GM23338 (cell line): ENCODE measurements at regions not wholly inside any gene's neighbourhood (a gene's known extent, or its start where the extent isn't known, plus 50 kb on each side); places are given as distances from the start of the nearest gene placed in this dataset.
A peak's percentile ranks its signal among the peaks of the same experiment; 100 is the strongest.

ENCODE experiments used
- ATAC-seq: fragments of 200-7000 bp; cut with Tn5 transposase; 3 replicates; pipeline ENCODE4 v1.9.1; 2020
- DNase-seq: peaks from one replicate; pipeline ENCODE4 v3.0.0-alpha.2; 2015; ENCODE audit warnings: low spot score
- H2AFZ ChIP-seq: fragments of 200-600 bp; sonication (generic); 2 replicates; pipeline ENCODE4 v1.8.0; 2016; ENCODE audit warnings: antibody characterized with exemption, mild to moderate bottlenecking, moderate library complexity
- H3F3A ChIP-seq: fragments of 200-600 bp; sonication (generic); replicated peaks from 2 replicates; pipeline ENCODE4 v1.8.0; 2017; ENCODE audit warnings: antibody characterized with exemption, mixed run types, low read depth
- H3K27ac ChIP-seq: fragments of 200-600 bp; sonication (generic); 2 replicates; pipeline ENCODE4 v1.6.1; 2016; ENCODE audit warnings: low read depth
- H3K27me3 ChIP-seq: fragments of 200-600 bp; sonication (generic); 2 replicates; pipeline ENCODE4 v1.8.0; 2016; ENCODE audit warnings: mild to moderate bottlenecking, mixed run types, moderate library complexity; ENCODE audit not compliant: insufficient read depth
- H3K36me3 ChIP-seq: fragments of 200-600 bp; sonication (generic); 2 replicates; pipeline ENCODE4 v1.8.0; 2016; ENCODE audit warnings: mild to moderate bottlenecking; ENCODE audit not compliant: insufficient read depth
- H3K4me1 ChIP-seq: fragments of 200-600 bp; sonication (generic); 2 replicates; pipeline ENCODE4 v1.8.0; 2016; ENCODE audit warnings: mild to moderate bottlenecking, moderate library complexity; ENCODE audit not compliant: insufficient read depth
- H3K4me2 ChIP-seq: fragments of 200-600 bp; sonication (generic); 2 replicates; pipeline ENCODE4 v1.7.1; 2017; ENCODE audit warnings: mixed run types
- H3K4me3 ChIP-seq: fragments of 200-600 bp; sonication (generic); 2 replicates; pipeline ENCODE4 v1.6.1; 2016; ENCODE audit warnings: mixed run types
- H3K79me2 ChIP-seq: fragments of 200-600 bp; sonication (generic); replicated peaks from 2 replicates; pipeline ENCODE4 v1.8.0; 2017; ENCODE audit warnings: mild to moderate bottlenecking; ENCODE audit not compliant: insufficient read depth
- H3K9me2 ChIP-seq: fragments of 200-600 bp; sonication (generic); 2 replicates; pipeline ENCODE4 v1.8.0; 2017; ENCODE audit not compliant: insufficient read depth
- H4K20me1 ChIP-seq: fragments of 200-600 bp; sonication (generic); replicated peaks from 2 replicates; pipeline ENCODE4 v1.8.0; 2017; ENCODE audit warnings: mild to moderate bottlenecking; ENCODE audit not compliant: insufficient read depth
- H3K27ac Mint-ChIP-seq: 2 replicates; pipeline ENCODE4 v1.8.0; 2020; ENCODE audit warnings: inconsistent platforms, mild to moderate bottlenecking, moderate library complexity, mixed read lengths
- H3K27me3 Mint-ChIP-seq: 3 replicates; pipeline ENCODE4 v1.8.0; 2022; ENCODE audit warnings: low read depth, mild to moderate bottlenecking, moderate library complexity, mixed read lengths, inconsistent platforms; ENCODE audit not compliant: insufficient read depth, poor library complexity
- H3K36me3 Mint-ChIP-seq: 3 replicates; pipeline ENCODE4 v1.8.0; 2021; ENCODE audit warnings: low read depth, mild to moderate bottlenecking, inconsistent platforms, moderate library complexity, mixed read lengths
- H3K4me1 Mint-ChIP-seq: 3 replicates; pipeline ENCODE4 v1.8.0; 2020; ENCODE audit warnings: mild to moderate bottlenecking, inconsistent platforms, mixed read lengths
- H3K4me3 Mint-ChIP-seq: 3 replicates; pipeline ENCODE4 v1.8.0; 2021; ENCODE audit warnings: moderate library complexity, mild to moderate bottlenecking, inconsistent platforms, mixed read lengths
- H3K9me3 Mint-ChIP-seq: 3 replicates; pipeline ENCODE4 v1.8.0; 2020; ENCODE audit warnings: moderate library complexity, mild to moderate bottlenecking, inconsistent platforms, mixed read lengths
- CREB1 ChIP-seq: fragments of 250-450 bp; sonication (Bioruptor Pico); IDR thresholded peaks from 2 replicates; pipeline ENCODE4 v1.5.0; 2020; ENCODE audit warnings: low read depth, mild to moderate bottlenecking, moderate library complexity
- CTCF ChIP-seq, 2 experiments: fragments of 200-600 bp in 1 of 2; sonication (generic) in 1 of 2; conservative IDR thresholded peaks; 2 replicates each; pipeline versions ENCODE4 v1.5.1 to v1.6.1; 2016 to 2017; ENCODE audit warnings: antibody characterized with exemption in 2 of 2, low read depth in 2 of 2, mild to moderate bottlenecking in 2 of 2, moderate library complexity in 1 of 2
- ETS1 ChIP-seq: IDR thresholded peaks from 2 replicates; pipeline ENCODE4 v1.6.1; 2016; ENCODE audit warnings: antibody characterized with exemption
- EZH2 ChIP-seq: fragments of 200-600 bp; sonication (generic); IDR thresholded peaks from one replicate; pipeline ENCODE4 v1.8.0; 2017; ENCODE audit warnings: antibody characterized with exemption, mild to moderate bottlenecking, low read depth; ENCODE audit not compliant: unreplicated experiment
- EZH2phosphoT487 ChIP-seq: fragments of 200-600 bp; sonication (generic); IDR thresholded peaks from one replicate; pipeline ENCODE4 v1.8.1; 2018; ENCODE audit warnings: antibody characterized with exemption; ENCODE audit not compliant: unreplicated experiment
- JUNB ChIP-seq: IDR thresholded peaks from one replicate; pipeline ENCODE4 v1.6.1; 2016; ENCODE audit warnings: antibody characterized with exemption; ENCODE audit not compliant: unreplicated experiment
- NANOG ChIP-seq: IDR thresholded peaks from 2 replicates; pipeline ENCODE4 v1.6.1; 2016; ENCODE audit warnings: antibody characterized with exemption, borderline replicate concordance
- REST ChIP-seq: IDR thresholded peaks from one replicate; pipeline ENCODE4 v1.6.1; 2018; ENCODE audit warnings: antibody characterized with exemption; ENCODE audit not compliant: unreplicated experiment
- STAT1 ChIP-seq: IDR thresholded peaks from one replicate; pipeline ENCODE4 v1.6.1; 2016; ENCODE audit warnings: antibody characterized with exemption; ENCODE audit not compliant: unreplicated experiment
- ZNF114 ChIP-seq: fragments of 250-450 bp; sonication (Bioruptor Pico); IDR thresholded peaks from 2 replicates; pipeline ENCODE4 v1.5.0; 2020; ENCODE audit warnings: mild to moderate bottlenecking, moderate library complexity
- ZNF331 ChIP-seq: fragments of 250-450 bp; sonication (Bioruptor Pico); IDR thresholded peaks from 2 replicates; pipeline ENCODE4 v1.5.0; 2020; ENCODE audit warnings: low read depth, mild to moderate bottlenecking, moderate library complexity
- ZNF462 ChIP-seq: fragments of 250-450 bp; sonication (Bioruptor Pico); IDR thresholded peaks from 2 replicates; pipeline ENCODE4 v1.5.0; 2020; ENCODE audit warnings: mild to moderate bottlenecking, moderate library complexity

GRCh38 chr6:140370976-140371870, 996.8 kb upstream of the CITED2 start:
- H3K27me3 ChIP-seq: no peaks in the 10 kb centered on the region
- Mint-ChIP-seq H3K36me3 (peaks cover 23% of the 10 kb centered on the region; the same call in 2 of the 3 replicates), H3K27ac (peak overlapping the region; percentile 77; the same call in 1 of the 2 replicates), H3K4me1 (peaks cover 6% of the 10 kb centered on the region), H3K4me3 (no peak overlapping the region), H3K27me3 (peaks cover 2% of the 10 kb centered on the region), H3K9me3 (peaks cover 34% of the 10 kb centered on the region)
- no peaks in the 10 kb centered on the region for H3K79me2 ChIP-seq
- H4K20me1 ChIP-seq: no peaks in the 10 kb centered on the region
- ATAC-seq (no peak), DNase-seq (no peak)
- no peaks in the 10 kb centered on the region for H3F3A ChIP-seq
- H3K27ac ChIP-seq: no peak overlapping the region
- no peak for TF ChIP-seq ZNF331 (CRISPR knock-in tag)
- TF ChIP-seq CREB1: no peak
- no peak for TF ChIP-seq STAT1
- no peak for TF ChIP-seq EZH2
- TF ChIP-seq EZH2phosphoT487: no peak
- no peak for TF ChIP-seq ZNF114 (CRISPR knock-in tag)
- TF ChIP-seq ZNF462 (CRISPR knock-in tag): no peak
- TF ChIP-seq REST: no peak
- TF ChIP-seq NANOG: no peak
- no peak for TF ChIP-seq JUNB
- no peak for TF ChIP-seq CTCF (conservative IDR thresholded peaks at IDR 0.05; ENCODE audit: low read depth in 2 of 2)
- TF ChIP-seq ETS1: no peak
- H3K4me2 ChIP-seq: no peak overlapping the region
- 0 out of 2 replicates have a peak, but pooled peaks cover 2% of the 10 kb centered on the region for H3K4me1 ChIP-seq
- no peak overlapping the region for H2AFZ ChIP-seq
- no peak overlapping the region for H3K4me3 ChIP-seq
- H3K9me2 ChIP-seq: no peaks in the 10 kb centered on the region
- no peaks in the 10 kb centered on the region for H3K36me3 ChIP-seq
